ENCODE measurements at regions not wholly inside any gene's neighbourhood (a gene's known extent, or its start where the extent isn't known, plus 50 kb on each side); places are given as distances from the start of the nearest gene placed in this dataset.

GRCh38 chr11:44443836-44444769, 121.4 kb upstream of the CD82 start:
- H3K9me3 Mint-ChIP-seq (ENCODE audit: unreplicated experiment), result peaks cover 20% of the 10 kb centered on the region
- H3K27ac Mint-ChIP-seq (ENCODE audit: unreplicated experiment), result no peak overlapping the region
- no peaks in the 10 kb centered on the region for H3K4me1 Mint-ChIP-seq (ENCODE audit: unreplicated experiment)
- H3K36me3 Mint-ChIP-seq (ENCODE audit: unreplicated experiment), result no peaks in the 10 kb centered on the region
- H3K4me3 Mint-ChIP-seq (ENCODE audit: unreplicated experiment), result no peak overlapping the region
- TF ChIP-seq CTCF (IDR thresholded peaks at IDR 0.05), result no peak
- DNase-seq (ENCODE audit: extremely low spot score, unreplicated experiment), result no peak
- H3K27me3 Mint-ChIP-seq (ENCODE audit: unreplicated experiment), result peaks cover 28% of the 10 kb centered on the region

- Mint-ChIP-seq H3K27me3 (ENCODE audit: unreplicated experiment) (peaks cover 23% of the 10 kb centered on the region), H3K9me3 (ENCODE audit: unreplicated experiment) (peaks cover 20% of the 10 kb centered on the region), H3K27ac (ENCODE audit: unreplicated experiment) (no peak overlapping the region), H3K4me3 (ENCODE audit: unreplicated experiment) (no peak overlapping the region), H3K4me1 (ENCODE audit: unreplicated experiment) (no peaks in the 10 kb centered on the region), H3K36me3 (ENCODE audit: unreplicated experiment) (no peaks in the 10 kb centered on the region)
- TF ChIP-seq CTCF (IDR thresholded peaks at IDR 0.05), result no peak
- no peak for DNase-seq (ENCODE audit: extremely low spot score, unreplicated experiment)
Measured at GRCh38 chr11:44444770-44445321, 120.6 kb upstream of the CD82 start.

- Mint-ChIP-seq H3K27ac (ENCODE audit: unreplicated experiment) (no peak overlapping the region), H3K9me3 (ENCODE audit: unreplicated experiment) (peaks cover 12% of the 10 kb centered on the region), H3K4me3 (ENCODE audit: unreplicated experiment) (no peak overlapping the region), H3K27me3 (ENCODE audit: unreplicated experiment) (peaks cover 14% of the 10 kb centered on the region), H3K4me1 (ENCODE audit: unreplicated experiment) (no peaks in the 10 kb centered on the region), H3K36me3 (ENCODE audit: unreplicated experiment) (no peaks in the 10 kb centered on the region)
- TF ChIP-seq CTCF (IDR thresholded peaks at IDR 0.05), result no peak
- DNase-seq (ENCODE audit: extremely low spot score, unreplicated experiment), result no peak
Measured at GRCh38 chr11:44445500-44446365, 119.7 kb upstream of the CD82 start.

- TF ChIP-seq CTCF (IDR thresholded peaks at IDR 0.05), result no peak
- peaks cover 10% of the 10 kb centered on the region for H3K9me3 Mint-ChIP-seq (ENCODE audit: unreplicated experiment)
- H3K4me1 Mint-ChIP-seq (ENCODE audit: unreplicated experiment), result no peaks in the 10 kb centered on the region
- no peak overlapping the region for H3K27ac Mint-ChIP-seq (ENCODE audit: unreplicated experiment)
- H3K27me3 Mint-ChIP-seq (ENCODE audit: unreplicated experiment), result peaks cover 8% of the 10 kb centered on the region
- H3K4me3 Mint-ChIP-seq (ENCODE audit: unreplicated experiment), result no peak overlapping the region
- no peak for DNase-seq (ENCODE audit: extremely low spot score, unreplicated experiment)
- no peaks in the 10 kb centered on the region for H3K36me3 Mint-ChIP-seq (ENCODE audit: unreplicated experiment)
Measured at GRCh38 chr11:44446366-44446762, 119.1 kb upstream of the CD82 start.
